ENCODE measurements at regions not wholly inside any gene's neighbourhood (a gene's known extent, or its start where the extent isn't known, plus 50 kb on each side); places are given as distances from the start of the nearest gene placed in this dataset. TPM values are rescaled to one million over a fixed set of nuclear protein-coding genes. Genes with fewer than 3 reads are reported as not detected.

GRCh38 chr10:65858841-65859240, 1067.0 kb upstream of the LRRTM3 start:
- H3K27me3 ChIP-seq: no peaks in the 10 kb centered on the region
- 90 to 93% methylated on average over 2 of the region's 2 CpGs for WGBS, 2 donors
- DNase-seq (no peak), ATAC-seq (no peak)
- TF ChIP-seq POLR2A (IDR thresholded peaks at IDR 0.05): no peak
- TF ChIP-seq CTCF (IDR thresholded peaks at IDR 0.05): no peak
- no peak overlapping the region for H3K27ac ChIP-seq
- H3K9me3 ChIP-seq: no peaks in the 10 kb centered on the region
- H3K36me3 ChIP-seq (replicated peaks in 1 of 2; ENCODE audit: insufficient read depth in 1 of 2, low read depth in 2 of 2): no peaks in the 10 kb centered on the region
- no peaks in the 10 kb centered on the region for H3K4me1 ChIP-seq
- no peak overlapping the region for H3K4me3 ChIP-seq
- intact Hi-C loops (cut with DNase I): no loop called here

- Histone ChIP-seq H3K4me1 (no peaks in the 10 kb centered on the region), H3K4me3 (no peak overlapping the region), H3K36me3 (replicated peaks in 1 of 2; ENCODE audit: insufficient read depth in 1 of 2, low read depth in 2 of 2) (no peaks in the 10 kb centered on the region), H3K27me3 (no peaks in the 10 kb centered on the region), H3K27ac (no peak overlapping the region), H3K9me3 (no peaks in the 10 kb centered on the region)
- ATAC-seq (no peak), DNase-seq (no peak)
- no peak for TF ChIP-seq POLR2A (IDR thresholded peaks at IDR 0.05)
- TF ChIP-seq CTCF (IDR thresholded peaks at IDR 0.05): no peak
- intact Hi-C loops (cut with DNase I): no loop called here
Observed at GRCh38 chr10:65861249-65861648, 1064.6 kb upstream of the LRRTM3 start.

Small RNA genes lying in the stretch of these regions (small RNA-seq; reads per million reads assigned to genes)
- not detected for gene CYP2C61P

Data from body of pancreas (tissue), 4 donors.